NOMO-1 treated with dmso at 0.1 percent for 144 hours (cell line): ENCODE measurements at regions not wholly inside any gene's neighbourhood (a gene's known extent, or its start where the extent isn't known, plus 50 kb on each side); places are given as distances from the start of the nearest gene placed in this dataset.

Experiments used
- DNase-seq: peaks from one replicate; lab custom pipeline; 2025; ENCODE audit not compliant: unreplicated experiment; lab: John Stamatoyannopoulos, UW

- no peak for DNase-seq
Measured at GRCh38 chr4:125511715-125512114, 197.0 kb downstream of the FAT4 start.

GRCh38 chr4:125515016-125515415, 200.3 kb downstream of the FAT4 start:
- DNase-seq, result no peak

DNA sequence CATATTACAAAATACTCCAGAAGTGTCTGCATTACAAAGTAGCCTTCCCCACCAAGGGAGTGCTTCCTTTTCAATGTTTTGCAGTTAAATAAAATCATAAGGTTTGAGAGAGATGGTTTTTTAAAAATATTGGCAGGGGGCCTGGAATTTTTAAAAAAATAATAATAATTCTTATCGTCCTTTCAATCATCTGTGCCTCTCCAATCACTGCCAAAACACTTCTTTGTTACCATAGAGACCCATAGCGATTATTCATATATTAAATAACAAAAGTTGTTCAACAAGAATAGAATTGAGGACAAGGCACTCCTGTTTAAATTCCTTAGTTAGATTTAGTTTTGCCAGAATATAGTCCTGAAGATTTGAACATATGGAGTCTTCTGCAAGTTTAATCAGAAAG, 203.1 kb downstream of the FAT4 start:
- no peak for DNase-seq

- no peak for DNase-seq
Measured at GRCh38 chr4:125518281-125518680, 203.5 kb downstream of the FAT4 start.

DNA sequence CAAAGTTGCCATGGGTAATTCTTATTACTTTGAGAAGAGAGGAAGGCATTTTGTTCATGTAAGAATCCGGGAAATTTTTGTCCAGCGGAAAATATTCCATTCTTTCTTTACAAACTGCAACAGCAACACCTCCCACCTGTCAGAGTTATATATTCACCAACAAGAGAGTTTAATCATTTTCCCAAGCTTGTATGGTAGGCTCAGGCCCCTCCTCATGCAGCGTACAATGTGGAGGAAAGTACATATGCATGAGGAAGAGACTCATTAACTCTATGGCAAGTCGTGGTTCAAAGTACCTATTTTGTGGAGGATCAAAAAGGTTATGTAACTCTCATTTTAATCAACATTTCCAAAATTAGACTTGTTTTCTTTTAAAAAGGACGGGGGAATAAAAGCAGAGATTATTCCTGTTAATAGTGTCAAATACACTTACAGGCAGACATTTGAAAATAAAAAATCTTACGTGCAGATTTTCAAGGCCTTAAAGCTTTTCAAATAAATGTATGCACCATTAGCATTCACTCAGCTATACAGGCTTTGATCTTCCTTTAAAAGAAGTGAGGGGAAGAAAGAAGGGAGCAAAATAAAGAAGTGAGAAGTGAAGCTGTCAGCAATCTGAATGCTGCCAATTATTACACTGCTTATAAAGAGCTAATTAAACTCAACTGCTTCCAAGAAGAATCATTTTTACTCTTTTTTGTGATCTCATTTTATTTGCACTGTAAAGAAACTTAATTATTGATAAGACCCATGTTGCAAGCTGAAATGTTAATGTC, 204.8 kb downstream of the FAT4 start:
- no peak for DNase-seq

DNA sequence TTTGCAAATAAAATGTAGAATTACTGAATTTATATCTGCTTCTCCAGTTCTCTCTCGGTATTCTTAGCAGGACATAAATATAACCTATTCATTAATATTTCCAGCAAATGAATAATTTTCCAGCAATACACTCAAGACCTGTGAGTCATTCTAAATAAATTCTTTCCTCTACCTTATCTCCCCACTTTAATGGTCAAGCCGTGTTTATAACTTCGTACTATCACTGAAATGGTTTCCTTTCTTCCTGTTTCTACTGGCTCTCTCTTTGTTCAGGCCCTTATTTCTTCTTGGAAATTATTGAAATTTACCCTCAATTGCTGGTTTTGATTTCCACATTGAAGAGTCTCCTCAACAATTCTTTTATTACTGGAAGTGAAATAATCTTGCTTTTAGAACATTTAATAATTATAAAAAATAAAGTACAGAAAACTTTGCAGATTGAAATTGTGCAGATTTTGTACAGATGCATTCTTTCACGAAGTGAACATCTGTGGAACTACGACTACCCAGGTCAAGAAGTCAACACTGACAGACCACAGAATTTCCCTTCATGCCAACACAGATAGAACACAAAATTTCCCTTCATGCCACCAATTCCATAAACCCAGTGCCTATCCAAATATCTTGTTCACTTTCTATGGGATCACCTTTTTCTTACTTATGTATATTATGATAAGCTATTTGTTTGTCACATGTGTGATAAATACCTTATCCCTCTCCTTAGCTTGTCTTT, 205.7 kb downstream of the FAT4 start:
- no peak for DNase-seq

DNA sequence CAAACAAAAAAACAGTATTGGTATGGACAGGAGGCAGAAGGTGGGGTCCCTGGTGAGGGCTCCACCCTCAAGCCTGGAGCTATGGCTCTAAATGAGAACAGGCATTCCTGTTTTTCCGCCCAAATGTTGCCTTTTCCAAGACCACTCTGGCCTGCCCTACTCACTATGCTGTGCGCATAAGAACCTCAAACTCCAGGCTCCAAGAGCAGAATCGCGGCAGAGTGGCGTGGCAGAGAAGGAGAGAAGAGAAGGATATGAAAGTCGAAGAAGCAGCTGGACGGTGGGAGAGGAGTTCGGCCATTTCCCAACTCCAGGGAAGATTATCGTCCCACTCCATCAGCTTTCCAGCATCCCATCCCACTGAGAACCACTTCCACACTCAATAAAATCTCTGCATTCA, 207.8 kb downstream of the FAT4 start:
- no peak for DNase-seq

GRCh38 chr4:125522992-125523391, 208.2 kb downstream of the FAT4 start:
- no peak for DNase-seq

DNA sequence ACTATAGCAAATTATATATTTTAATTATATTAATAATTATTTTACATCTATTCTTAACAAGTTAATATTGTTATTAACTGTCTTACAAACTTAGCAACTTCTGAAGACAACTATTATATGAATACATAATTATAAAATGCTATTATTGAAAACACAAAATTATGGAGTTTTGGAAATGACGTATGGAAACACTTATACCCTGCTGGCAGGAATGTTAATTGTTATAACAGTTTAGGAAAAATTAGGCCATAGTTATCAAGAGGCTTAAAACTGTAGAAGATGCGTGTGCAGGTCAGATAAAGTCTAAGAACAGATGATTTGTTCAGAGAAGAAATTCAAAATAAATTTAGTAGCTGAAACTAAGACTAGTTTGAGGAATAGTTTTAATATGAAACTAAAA, 211.7 kb downstream of the FAT4 start:
- no peak for DNase-seq

- no peak for DNase-seq
Measured at GRCh38 chr4:125527681-125528080, 212.9 kb downstream of the FAT4 start.

DNA sequence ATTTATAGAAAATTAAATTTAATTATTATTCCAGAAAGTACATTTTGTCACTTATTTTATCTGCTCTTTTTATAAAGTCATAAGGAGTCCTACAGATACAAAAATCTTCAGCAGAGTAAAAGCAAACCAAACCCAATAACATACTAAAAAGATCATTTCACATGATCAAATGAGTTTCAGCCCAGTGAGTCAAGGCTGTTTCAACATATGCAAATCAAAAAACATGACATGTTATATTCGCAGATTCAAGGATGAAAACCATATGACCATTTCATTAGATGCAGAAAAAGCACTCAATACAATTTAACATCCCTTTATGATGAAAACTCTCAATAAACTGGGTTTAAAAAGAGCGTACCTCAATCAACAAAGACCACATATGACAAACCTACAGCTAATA, 214.3 kb downstream of the FAT4 start:
- DNase-seq, result no peak

GRCh38 chr4:125538670-125539069, 223.9 kb downstream of the FAT4 start:
- DNase-seq, result no peak

- DNase-seq, result no peak
Measured at GRCh38 chr4:125539691-125540090, 224.9 kb downstream of the FAT4 start.

- no peak for DNase-seq
Measured at GRCh38 chr4:125541836-125542385, 227.2 kb downstream of the FAT4 start.

GRCh38 chr4:125546272-125546671, 231.5 kb downstream of the FAT4 start:
- no peak for DNase-seq

- no peak for DNase-seq
Measured at GRCh38 chr4:125547836-125548235, 233.1 kb downstream of the FAT4 start.

DNA sequence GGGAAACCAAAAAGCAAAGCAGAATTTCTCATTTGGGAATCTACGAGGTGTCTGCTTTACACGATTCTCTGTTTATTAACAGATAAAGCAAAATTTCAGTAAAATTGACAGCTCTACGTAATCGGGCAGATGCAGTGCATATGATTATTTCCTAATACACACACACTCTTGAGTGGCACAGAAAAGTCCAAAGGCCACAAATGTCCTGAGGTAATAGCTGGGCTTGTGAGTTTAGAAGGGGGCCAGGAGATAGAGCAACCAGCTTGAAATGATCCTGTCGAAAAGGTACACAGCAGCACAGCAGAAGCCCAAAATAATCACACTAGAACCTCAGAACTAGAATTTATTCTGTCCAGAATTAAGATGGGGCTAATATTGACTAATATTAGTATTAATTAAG, 236.0 kb downstream of the FAT4 start:
- DNase-seq, result no peak

- no peak for DNase-seq
Measured at GRCh38 chr4:125551466-125551865, 236.7 kb downstream of the FAT4 start.

GRCh38 chr4:125551967-125552366, 237.2 kb downstream of the FAT4 start:
- DNase-seq, result no peak

DNA sequence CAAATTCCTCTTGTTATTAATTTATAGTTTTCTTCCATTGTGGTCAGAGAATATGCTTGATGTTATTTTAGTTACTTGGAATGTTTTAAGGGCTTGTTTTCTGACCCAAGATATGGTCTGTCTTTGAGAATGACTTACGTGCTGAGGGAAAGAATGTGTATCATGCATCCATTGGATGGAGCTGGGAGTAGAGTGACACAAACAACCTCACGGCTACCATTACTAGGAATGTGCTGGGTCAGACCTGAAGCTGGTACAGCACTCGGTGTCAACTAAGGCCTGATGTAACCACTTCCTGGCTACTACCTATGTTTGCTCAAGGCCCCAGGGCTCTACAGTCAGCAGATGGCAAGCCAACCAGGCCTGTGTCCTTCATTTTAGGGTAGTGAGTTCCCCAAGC, 257.8 kb downstream of the FAT4 start:
- no peak for DNase-seq

GRCh38 chr4:125573368-125573767, 258.6 kb downstream of the FAT4 start:
- DNase-seq, result no peak

DNA sequence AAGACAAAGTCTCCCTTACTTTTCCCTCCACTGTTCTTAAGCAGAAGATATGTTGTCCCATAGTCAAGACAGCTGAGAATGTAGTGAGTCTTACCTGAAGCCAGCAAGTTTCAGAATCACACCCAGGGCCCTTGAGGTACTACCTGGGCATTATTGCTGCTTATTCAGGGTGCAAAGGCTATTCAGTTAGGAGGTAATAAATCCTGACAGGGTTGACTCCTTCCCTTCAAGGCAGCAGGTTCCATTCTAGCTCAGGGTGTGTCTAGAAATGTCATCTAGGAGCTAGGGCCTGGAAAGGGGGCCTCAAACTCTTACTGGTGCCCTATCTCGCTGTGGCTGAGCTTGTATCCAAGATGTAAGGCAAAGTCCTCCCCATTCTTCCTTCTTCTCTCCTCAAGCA, 259.0 kb downstream of the FAT4 start:
- no peak for DNase-seq
